GOT3 (cell line): ENCODE measurements at regions not wholly inside any gene's neighbourhood (a gene's known extent, or its start where the extent isn't known, plus 50 kb on each side); places are given as distances from the start of the nearest gene placed in this dataset.

Source experiments
- DNase-seq: peaks from one replicate; lab custom pipeline; 2025; ENCODE audit warnings: mixed read lengths; lab: John Stamatoyannopoulos, UW

DNA sequence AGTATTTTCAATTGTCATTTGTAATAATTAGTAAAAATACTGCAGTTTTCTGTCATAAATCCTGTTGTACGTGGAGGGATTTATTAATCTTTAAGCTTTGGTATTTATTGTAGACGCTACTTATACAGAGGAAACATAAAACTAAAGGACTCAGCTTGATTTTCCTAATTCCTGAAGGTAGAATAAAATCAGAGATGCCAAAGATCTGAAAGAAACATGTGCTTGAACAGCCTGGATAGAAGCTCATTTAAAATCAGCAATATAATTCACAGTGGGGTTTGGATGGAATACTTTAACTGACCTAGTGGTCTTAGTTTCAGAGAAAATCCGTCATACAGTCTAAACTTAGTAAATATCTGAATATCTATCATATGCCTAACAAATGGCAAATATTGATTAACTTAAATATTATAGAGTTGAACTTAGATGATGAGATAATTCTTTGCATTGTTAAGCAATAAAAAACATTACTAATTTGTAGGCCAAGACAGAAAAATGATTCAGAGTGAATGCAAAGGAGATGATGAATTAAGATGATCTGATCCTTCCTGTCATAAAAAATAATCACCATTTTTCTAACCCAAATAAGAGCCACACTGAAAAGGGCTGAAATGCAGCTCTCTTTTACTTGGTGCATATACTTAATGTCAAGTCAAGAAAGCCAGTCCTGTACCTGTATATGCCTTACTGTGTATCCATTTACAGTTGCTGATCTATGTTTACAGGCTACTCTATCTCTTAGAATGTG, 397.1 kb upstream of the DCN start:
- no peak for DNase-seq

DNA sequence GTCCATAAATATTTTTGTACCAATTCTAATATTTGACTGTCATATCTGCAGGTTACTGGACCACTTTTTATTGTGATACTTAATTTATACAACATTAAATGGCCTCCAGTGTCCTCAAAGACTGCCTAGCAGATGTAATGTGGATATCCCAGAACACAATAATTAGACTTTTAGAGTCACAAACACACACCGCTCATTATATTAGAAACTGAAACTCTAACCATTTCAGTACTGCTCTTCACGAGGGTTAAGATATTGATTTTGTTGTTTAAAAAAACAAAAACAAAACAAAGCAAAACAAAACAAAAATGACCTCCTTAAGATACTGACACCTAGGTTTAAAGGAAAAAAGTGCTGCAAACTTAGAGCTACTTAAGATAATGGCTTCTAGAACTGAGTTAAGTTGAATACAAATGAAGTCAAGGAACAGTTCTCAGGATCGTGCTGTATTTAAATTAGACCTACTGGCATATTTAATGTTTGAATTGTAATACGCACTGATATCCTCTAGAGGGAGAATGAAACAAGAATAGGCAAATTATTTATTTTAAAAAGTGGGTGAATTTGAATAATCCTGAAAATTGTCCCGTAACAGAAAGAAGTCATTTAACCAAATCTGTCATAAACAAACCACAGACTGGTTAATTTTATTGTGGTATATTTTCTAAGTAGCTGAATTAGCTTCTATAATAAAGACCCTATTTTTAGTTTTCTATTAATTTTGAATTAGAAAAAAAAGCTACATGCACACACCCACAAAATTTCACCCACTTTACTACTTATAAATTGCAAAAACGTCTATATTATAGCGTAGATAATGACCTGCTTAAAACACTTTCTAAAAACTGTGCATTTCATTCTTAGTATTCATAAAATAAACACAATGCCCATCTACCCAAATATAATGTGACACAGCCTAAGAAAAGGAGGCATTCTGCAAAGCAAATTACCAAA, 395.2 kb upstream of the DCN start:
- DNase-seq = no peak

DNA sequence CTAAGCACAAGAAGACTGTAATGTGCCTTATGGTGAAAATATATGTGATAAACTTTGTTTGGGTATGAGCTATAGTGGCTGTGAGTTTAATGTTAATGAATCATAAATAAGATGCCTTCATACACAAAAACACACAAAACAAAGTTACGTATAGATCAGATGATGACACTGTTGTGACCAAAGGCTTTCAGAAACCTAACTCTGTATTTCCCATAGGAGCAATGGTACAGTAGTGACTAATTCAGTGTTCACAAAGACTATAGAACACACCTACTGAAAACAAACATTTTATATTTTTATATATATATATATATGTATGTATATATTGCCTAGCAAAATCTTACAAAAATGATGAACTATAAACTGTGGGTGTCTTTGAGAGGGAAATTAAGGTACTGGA, 393.8 kb upstream of the DCN start:
- no peak for DNase-seq

DNA sequence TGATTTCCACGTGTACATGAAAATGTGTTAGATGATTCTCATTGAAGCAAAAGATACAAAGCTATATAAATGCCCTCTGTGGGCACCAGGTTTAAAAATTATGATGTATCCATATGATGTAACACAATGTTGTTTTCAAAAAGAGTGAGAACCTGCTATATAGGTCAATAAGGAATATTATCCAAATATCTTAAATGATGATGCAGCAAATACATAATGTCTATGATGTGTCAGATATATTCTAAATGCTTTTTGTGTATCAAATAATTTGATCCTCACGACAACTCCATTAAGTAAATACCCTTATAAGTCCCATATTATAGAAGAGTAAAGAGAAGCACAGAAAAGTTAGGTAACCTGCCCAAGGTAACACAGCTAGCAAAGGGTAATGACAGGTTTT, 393.0 kb upstream of the DCN start:
- no peak for DNase-seq

DNA sequence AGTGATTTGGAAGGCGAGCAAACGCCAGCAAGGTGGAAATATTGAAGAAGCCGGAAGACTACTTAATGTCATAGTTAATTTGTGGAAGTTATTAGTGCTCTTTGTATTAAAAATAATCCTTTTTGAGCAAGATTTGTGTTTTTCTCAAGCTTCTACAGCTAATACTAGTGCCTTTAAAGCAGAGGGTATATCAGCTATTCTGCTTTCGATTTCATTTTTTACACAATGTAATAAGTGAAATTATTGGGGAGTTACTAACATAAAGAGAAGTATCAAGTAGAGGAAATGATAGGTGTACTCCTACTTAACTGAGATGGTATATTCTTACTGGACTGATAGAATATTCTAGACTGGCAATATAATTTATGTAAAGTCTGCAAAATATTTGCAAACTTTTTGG, 392.4 kb upstream of the DCN start:
- DNase-seq = no peak

DNA sequence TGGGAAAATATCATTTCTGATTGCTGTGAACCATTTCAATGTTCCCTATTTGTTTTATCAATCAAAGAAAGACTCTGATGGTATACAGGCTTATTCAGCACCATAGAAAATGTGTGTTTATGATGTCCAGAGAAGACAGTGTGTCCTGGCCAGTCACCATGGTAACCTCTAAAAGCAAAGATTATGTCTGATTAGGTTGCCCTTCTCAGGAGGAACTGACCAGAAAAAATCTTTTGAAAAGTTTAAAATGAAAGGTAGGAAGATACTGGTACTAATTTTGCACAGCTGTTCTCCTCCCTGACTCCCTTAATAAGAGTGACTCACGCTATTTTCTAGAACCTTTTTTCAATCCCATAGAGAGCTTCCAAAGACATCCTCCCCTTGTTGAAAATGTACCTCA, 391.8 kb upstream of the DCN start:
- no peak for DNase-seq

DNA sequence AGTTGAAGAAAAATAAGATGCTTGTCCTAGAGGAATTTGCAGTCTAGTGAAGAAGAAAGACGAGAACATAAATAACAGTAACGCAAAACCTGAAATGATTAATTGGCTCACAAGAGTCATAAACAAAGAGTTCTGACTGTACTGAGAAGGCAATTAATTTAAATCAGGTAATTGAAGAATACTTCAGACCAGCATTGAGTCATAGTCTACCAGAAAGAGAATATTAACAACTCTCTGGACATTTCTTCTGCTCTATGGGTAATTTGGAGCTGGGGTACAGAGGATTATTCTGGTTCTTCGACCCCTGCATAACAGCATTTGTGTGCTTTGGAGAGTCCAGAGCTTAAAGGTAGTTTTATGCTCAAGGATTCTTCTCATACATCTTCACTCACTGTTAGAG, 390.3 kb upstream of the DCN start:
- no peak for DNase-seq

DNA sequence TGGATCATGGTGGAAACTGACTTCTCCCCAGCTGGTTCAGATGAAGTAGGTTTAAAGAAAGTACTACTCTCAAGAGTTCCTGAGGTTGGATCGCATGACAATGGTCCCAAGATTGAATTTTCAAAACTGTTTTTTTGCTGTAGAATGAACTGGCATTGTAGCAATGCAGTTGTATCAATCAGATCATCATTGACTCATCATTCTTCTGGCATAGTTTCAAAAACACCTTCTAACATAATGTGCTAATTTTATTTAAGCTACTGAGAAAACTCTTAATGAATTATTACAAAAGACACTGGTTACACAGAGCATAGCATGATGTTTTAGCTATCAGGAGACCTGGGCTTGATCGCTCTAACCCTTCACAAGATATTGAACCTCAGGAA, 384.5 kb upstream of the DCN start:
- DNase-seq = no peak

DNA sequence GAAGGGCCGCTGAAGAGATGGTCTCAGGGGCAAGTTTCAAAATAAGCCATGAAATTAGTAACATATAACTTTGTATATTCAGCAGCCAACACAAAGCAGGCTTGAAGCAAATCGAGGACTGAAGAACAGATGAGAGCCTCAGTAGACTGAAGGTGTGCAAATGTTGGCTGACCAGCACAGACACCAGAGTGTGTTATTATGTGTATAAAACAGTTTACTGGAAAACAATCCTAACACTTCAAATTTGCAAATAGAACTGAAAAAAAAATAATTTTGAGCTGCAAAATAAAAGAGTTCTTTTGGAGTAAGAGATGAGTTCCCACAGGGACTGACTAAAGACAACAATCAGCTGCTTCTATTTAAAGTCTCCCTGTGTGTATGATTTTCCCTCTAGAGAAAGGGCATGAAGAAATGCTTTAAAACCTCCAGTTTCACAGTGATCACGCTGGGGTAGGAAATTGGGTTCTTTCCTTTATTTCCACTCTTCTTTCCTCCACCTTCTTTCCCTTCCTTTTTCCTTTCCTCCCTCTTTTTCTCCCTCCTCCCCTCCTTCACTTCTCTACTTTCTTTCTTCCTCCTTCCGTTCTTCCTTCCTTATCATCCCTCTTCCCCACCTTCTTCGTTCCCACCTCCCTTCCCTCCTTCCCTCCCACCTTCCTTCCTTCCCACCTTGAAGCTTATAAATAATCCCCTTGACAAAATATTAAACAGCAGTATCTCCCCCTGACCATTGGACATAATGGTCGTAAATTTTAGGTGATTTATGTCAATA, 383.9 kb upstream of the DCN start:
- DNase-seq = no peak

DNA sequence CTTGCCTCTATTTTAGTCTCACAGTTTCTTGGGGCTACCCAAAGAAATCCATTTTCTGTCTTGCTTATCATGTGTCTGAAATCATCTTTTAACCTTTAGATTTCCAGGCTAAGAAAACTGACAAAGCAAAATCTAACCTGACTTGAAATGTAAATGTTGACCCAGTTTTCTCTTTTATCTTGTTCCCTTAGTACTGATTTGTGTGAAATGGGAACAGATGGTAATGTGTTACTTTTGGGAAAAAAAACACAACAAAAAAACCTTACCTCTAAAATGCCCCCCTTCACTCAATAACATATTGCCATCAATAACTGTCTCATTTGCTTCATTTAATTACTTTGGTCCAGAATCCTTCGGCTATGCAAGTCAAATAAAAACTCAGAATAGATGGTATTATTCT, 383.2 kb upstream of the DCN start:
- no peak for DNase-seq

DNA sequence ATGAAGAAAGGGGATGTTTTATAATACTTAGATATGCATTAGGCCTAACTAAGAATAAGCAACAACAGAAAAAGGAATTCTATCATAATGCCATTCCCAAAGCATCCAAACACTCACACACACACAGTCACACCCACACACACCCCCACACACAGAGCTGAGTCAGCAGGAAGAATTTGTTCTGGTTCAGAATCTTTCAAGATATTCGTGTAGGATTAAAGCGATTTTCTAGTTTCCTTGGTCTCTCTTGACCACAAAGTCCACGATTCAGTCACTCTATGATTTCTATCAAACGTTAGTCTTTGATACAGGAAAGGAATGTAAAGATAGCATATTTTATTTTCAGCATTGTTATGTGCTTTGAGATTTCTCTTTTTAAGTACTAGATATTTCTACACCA, 382.6 kb upstream of the DCN start:
- DNase-seq = no peak

DNA sequence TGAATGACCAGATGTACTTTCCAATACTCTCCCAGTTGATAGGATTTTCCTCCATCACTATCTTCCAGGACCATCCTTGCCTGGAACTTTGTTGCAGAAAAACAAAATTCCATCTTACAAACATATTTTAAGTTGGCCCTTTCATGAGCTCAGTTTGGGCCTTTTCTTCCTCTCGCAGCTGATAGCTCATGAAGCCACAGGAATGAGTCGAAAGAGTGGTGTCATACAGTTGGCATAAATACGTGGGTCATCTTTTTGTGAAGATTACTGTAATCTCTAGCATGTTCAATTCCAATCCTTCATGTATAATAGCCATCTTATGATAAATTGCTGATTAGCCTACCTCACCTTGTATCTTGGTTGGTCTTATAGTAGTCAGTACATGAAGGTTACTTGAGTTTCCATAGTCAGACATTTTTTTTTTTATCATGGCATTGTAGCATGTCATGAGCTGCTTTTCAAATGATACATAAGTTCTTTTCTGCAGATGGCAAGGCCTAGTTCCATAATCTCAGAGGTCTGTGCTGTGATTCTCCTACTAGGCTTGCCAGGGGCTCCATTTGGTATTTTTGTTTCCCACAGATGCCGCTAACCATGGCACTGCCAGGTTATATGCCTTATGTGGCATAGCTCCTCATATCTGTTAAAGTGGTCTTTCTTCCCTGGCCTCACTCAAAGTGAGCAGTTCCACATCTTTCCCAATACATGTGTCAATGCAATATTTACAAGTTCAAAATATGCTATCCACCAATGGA, 380.6 kb upstream of the DCN start:
- DNase-seq = no peak

DNA sequence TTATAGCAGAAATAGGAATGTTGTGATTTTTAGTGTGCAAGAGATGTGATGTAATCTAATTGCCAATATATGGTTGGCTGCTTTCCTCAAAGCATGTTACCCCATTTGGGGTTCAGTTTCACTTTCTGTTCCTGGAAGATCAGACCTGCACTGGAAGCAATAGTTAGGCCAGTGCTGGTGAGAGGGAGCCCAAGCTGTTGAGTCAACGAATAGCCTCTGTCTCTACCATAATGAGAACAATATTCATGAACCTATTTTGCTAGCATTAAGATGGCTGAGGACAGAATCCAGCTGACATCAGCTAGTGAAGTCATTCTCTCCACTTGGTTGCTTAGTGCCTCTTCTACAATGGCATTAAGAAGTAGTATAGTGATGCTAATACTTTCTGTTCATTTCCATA, 379.9 kb upstream of the DCN start:
- DNase-seq = no peak

DNA sequence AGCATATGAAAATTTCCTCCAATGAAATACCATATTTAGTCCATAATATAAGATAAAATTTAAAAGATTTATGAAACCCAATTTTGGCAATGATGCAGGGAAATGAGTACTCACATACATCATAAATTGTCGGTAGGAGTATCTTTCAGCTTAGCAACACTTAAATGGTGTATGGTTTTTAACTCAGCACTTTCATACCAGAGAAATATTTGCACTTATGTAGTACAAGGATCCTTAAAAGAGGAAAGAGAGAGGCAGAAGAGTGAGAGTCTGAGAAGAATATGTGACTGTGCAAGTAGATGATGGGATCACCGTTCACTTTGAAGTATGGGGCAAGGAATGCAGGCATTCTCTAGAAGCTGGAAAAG, 379.3 kb upstream of the DCN start:
- DNase-seq = no peak

DNA sequence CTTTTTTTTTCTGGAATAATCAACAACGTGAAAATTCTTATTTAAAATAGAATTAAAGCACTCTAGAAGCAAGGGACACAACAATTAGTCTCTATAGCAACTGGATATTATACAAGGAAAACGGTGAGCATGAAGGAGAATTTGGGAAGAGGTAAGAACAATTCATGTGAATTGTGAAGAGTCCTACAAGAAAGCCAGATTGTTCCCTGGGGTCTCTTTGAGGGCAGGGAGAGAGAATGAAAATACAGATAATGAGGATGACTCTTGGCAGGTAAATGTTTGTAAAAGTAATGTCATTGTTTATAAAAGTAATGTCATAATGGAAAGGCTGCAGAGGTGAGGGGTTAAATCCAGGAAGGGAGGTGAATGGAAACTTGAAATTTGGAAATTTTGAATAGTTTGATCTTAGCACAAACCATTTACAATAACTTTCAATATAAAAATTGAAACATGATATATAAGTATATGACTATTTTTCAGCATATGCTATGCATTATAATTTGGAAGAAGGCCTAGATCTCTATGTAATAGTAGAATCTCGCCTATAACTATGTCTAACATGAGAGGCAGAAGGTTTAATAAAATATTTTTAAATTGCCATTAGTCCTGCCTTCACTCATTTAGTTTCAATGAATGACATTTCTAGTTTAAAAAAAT, 378.8 kb upstream of the DCN start:
- no peak for DNase-seq

DNA sequence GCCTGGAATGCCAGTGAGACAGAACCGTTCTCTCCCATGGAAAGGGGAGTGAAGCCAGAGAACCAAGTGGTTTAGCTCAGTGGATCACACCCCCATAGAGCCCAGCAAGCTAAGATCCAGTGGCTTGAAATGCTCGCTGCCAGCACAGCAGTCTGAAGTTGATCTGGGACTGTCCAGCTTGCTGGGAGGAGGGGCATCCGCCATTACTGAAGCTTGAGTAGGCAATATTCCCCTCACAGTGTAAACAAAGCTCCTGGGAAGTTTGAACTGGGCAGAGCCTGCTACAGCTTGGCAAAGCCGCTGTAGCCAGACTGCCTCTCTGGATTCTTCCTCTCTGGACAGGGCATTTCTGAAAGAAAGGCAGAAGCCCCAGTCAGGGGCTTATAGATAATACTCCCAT, 374.3 kb upstream of the DCN start:
- DNase-seq = no peak

DNA sequence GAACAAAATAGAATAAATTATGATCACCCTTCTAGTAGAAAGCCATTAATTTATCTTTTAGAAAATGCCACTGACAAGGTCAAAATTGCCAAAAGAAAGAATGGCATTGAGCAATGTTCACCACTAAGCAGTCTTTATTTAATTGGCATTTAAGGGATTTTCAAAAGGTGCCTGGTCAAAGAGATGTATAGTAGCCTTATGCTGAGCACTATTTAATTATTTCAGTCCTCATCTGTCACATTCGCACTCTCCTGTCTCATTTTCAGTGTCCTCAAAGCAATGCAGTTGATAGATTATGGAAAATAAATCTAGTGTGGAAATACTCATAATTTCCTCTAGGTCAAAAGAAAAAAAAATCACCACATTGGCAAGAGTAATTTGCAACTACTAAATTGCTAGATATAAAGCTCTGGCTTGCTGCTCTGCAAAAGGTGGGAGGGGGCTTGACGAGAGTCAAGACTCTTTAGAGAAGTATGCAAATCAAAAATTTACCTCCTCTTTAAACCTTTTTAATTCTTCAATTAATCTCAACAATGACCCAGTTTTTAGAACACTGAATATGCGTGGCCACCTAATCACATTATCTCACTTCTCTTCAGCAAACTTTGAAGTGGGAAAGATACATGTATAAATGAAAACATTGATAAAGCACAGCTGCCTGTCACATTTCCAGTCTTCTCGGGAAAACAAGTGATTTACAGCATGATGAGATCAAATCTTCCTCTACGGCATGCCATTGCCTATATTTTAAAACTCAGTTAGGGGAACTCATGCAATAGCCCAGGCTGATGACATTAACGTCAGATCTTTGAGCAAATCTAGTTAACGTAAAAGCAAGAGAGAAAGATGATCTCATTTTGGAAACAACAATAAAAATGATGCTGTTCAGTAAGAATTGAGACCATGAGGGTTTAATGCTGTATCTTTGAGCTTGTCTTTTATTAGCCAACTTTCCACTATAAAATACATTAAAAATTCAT, 373.1 kb upstream of the DCN start:
- DNase-seq = no peak

DNA sequence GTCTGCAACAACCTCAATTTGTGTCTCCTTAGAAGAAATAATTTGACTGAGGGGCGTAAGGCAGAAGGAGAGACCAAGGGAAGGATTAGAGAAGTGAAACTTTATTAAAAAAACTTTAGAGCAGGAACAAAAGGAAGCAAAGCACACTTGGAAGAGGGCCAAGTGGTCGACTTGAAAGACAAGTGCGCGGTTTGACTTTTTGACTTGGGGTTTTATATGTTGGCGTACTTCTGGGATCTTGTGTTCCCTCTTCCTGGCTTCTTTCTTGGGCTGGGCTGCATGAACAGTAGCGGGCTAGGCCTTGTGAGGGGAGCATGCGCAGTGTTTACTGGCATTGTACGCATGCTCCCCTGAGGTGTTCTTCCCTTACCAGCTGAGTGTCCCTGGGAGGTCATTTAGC, 369.3 kb upstream of the DCN start:
- no peak for DNase-seq

DNA sequence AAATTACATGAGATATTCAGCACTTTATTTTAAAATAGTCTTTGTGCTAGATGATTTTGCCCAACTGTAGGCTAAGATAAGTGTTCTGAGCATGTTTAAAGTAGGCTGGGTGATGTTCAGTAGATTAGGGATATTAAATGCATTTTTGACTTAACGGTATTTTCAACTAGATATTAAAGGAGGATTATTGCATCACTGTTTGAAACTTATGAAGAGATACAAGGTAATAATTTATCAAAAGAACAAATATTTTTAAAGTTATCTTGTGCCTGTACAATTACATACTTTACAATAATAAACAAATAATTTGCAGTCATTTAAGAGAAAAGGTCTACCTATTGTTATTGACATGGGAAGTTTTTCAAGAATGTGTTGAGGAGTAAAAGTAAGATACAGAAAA, 368.6 kb upstream of the DCN start:
- DNase-seq = no peak

DNA sequence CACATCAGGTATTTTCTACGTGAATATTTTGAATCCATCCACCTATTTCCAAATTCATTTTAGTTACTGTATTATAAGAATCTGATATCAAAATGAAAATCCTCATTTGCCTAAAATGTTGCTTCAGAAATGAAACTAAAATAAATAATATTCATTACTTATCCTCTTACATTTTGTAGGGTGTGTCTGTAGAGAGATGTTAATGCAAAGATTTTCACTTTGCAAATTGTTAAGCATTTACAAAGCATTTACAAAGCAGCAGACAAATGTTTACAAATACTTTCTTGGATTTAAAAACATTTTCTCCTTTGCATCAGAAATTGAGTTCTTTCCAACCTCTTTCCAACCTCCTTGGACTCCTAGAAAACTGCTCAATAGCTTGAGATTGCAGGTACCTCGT, 360.0 kb upstream of the DCN start:
- DNase-seq = no peak
